Medulla oblongata (tissue), 1 donor: ENCODE measurements at regions not wholly inside any gene's neighbourhood (a gene's known extent, or its start where the extent isn't known, plus 50 kb on each side); places are given as distances from the start of the nearest gene placed in this dataset.

Experiments used
- DNase-seq: peaks from one replicate; pipeline ENCODE4 v3.0.0-alpha.2; 2015; ENCODE audit errors: extremely low spot score

GRCh38 chr15:70347321-70348225 lies 249.9 kb upstream of the TLE3 start:
- DNase-seq, result no peak

GRCh38 chr15:70345251-70346019 lies 247.7 kb upstream of the TLE3 start:
- DNase-seq, result no peak

- DNase-seq, result no peak
Measured at GRCh38 chr15:70344666-70345065, 246.9 kb upstream of the TLE3 start.

- no peak for DNase-seq
Measured at GRCh38 chr15:70343961-70344621, 246.4 kb upstream of the TLE3 start.

GRCh38 chr15:70342554-70343548 lies 245.1 kb upstream of the TLE3 start:
- DNase-seq, result no peak

GRCh38 chr15:70342141-70342540 lies 244.4 kb upstream of the TLE3 start:
- no peak for DNase-seq

GRCh38 chr15:70341566-70341965 lies 243.8 kb upstream of the TLE3 start:
- DNase-seq, result no peak

GRCh38 chr15:70340494-70340870 lies 242.8 kb upstream of the TLE3 start:
- DNase-seq, result no peak

GRCh38 chr15:70339571-70340493 lies 242.1 kb upstream of the TLE3 start:
- no peak for DNase-seq

GRCh38 chr15:70337277-70338186 lies 239.8 kb upstream of the TLE3 start:
- DNase-seq, result no peak

GRCh38 chr15:70336425-70337009 lies 238.8 kb upstream of the TLE3 start:
- no peak for DNase-seq

GRCh38 chr15:70334286-70334685 lies 236.6 kb upstream of the TLE3 start:
- no peak for DNase-seq

GRCh38 chr15:70329179-70329578 lies 231.5 kb upstream of the TLE3 start:
- DNase-seq, result no peak

- no peak for DNase-seq
Measured at GRCh38 chr15:70328679-70329115, 231.0 kb upstream of the TLE3 start.

GRCh38 chr15:70327856-70328678 lies 230.3 kb upstream of the TLE3 start:
- DNase-seq, result peak; percentile 73

GRCh38 chr15:70327328-70327855 lies 229.7 kb upstream of the TLE3 start:
- DNase-seq, result no peak
